RWPE2 (cell line): ENCODE measurements at regions not wholly inside any gene's neighbourhood (a gene's known extent, or its start where the extent isn't known, plus 50 kb on each side); places are given as distances from the start of the nearest gene placed in this dataset.

Experiments
- ATAC-seq: fragments of 200-7000 bp; cut with Tn5 transposase; 3 replicates; pipeline ENCODE4 v1.9.1; 2021; ENCODE audit warnings: low read depth
- DNase-seq: peaks from one replicate; pipeline ENCODE4 v3.0.0-alpha.2; 2020; ENCODE audit warnings: low spot score
- H3K27ac ChIP-seq: fragments of 450-650 bp; 2 replicates; pipeline ENCODE4 v1.5.1; 2017; ENCODE audit warnings: mild to moderate bottlenecking; ENCODE audit not compliant: poor library complexity, severe bottlenecking
- H3K27me3 ChIP-seq: fragments of 250-450 bp; sonication (Bioruptor Pico); 2 replicates; pipeline ENCODE4 v1.5.1; 2021; ENCODE audit warnings: mild to moderate bottlenecking, moderate library complexity; ENCODE audit not compliant: insufficient read depth, poor library complexity, severe bottlenecking
- H3K36me3 ChIP-seq: fragments of 250-450 bp; sonication (Bioruptor Pico); 2 replicates; pipeline ENCODE4 v1.5.1; 2020; ENCODE audit warnings: low read depth, mild to moderate bottlenecking, moderate library complexity
- H3K4me1 ChIP-seq: fragments of 250-450 bp; sonication (Bioruptor Pico); 2 replicates; pipeline ENCODE4 v1.5.1; 2021; ENCODE audit warnings: mild to moderate bottlenecking, moderate library complexity; ENCODE audit not compliant: insufficient read depth, poor library complexity, severe bottlenecking
- H3K4me3 ChIP-seq: fragments of 250-450 bp; sonication (Bioruptor Pico); 2 replicates; pipeline ENCODE4 v1.5.1; 2021; ENCODE audit warnings: mild to moderate bottlenecking, moderate library complexity; ENCODE audit not compliant: severe bottlenecking
- H3K9me3 ChIP-seq: fragments of 250-450 bp; sonication (Bioruptor Pico); 2 replicates; pipeline ENCODE4 v1.5.1; 2021; ENCODE audit warnings: mild to moderate bottlenecking, moderate library complexity; ENCODE audit not compliant: severe bottlenecking
- CTCF ChIP-seq: fragments of 450-650 bp; IDR thresholded peaks from one replicate; pipeline ENCODE4 v1.5.1; 2017; ENCODE audit warnings: mild to moderate bottlenecking, moderate library complexity; ENCODE audit not compliant: poor library complexity, severe bottlenecking

GRCh38 chr13:67410645-67411044 lies 180.5 kb upstream of the PCDH9 start:
- no peak overlapping the region for H3K27ac ChIP-seq
- DNase-seq: no peak
- TF ChIP-seq CTCF: no peak
- no peak overlapping the region for H3K4me3 ChIP-seq
- H3K4me1 ChIP-seq: peaks cover 11% of the 10 kb centered on the region
- ATAC-seq: no peak
- no peaks in the 10 kb centered on the region for H3K9me3 ChIP-seq
- no peaks in the 10 kb centered on the region for H3K27me3 ChIP-seq
- no peaks in the 10 kb centered on the region for H3K36me3 ChIP-seq

GRCh38 chr13:67408798-67409197 lies 178.7 kb upstream of the PCDH9 start:
- ATAC-seq (peak; percentile 45; the same call in 1 of the 3 replicates), DNase-seq (no peak)
- Histone ChIP-seq H3K27ac (no peak overlapping the region), H3K4me3 (no peak overlapping the region), H3K9me3 (no peaks in the 10 kb centered on the region), H3K36me3 (no peaks in the 10 kb centered on the region), H3K27me3 (no peaks in the 10 kb centered on the region), H3K4me1 (peaks cover 11% of the 10 kb centered on the region)
- TF ChIP-seq CTCF: no peak

GRCh38 chr13:67402546-67402945 lies 172.4 kb upstream of the PCDH9 start:
- Histone ChIP-seq H3K27ac (no peak overlapping the region), H3K36me3 (no peaks in the 10 kb centered on the region), H3K4me1 (no peaks in the 10 kb centered on the region), H3K27me3 (no peaks in the 10 kb centered on the region), H3K4me3 (no peak overlapping the region), H3K9me3 (no peaks in the 10 kb centered on the region)
- DNase-seq: no peak
- no peak for ATAC-seq
- no peak for TF ChIP-seq CTCF

- Histone ChIP-seq H3K27me3 (no peaks in the 10 kb centered on the region), H3K4me1 (no peaks in the 10 kb centered on the region), H3K27ac (no peak overlapping the region), H3K9me3 (no peaks in the 10 kb centered on the region), H3K36me3 (no peaks in the 10 kb centered on the region), H3K4me3 (no peak overlapping the region)
- ATAC-seq: no peak
- no peak for TF ChIP-seq CTCF
- DNase-seq: no peak
Measured at GRCh38 chr13:67395577-67395976, 165.4 kb upstream of the PCDH9 start.

GRCh38 chr13:67392014-67392413 lies 161.9 kb upstream of the PCDH9 start:
- TF ChIP-seq CTCF: no peak
- H3K4me1 ChIP-seq: no peaks in the 10 kb centered on the region
- no peak overlapping the region for H3K4me3 ChIP-seq
- H3K9me3 ChIP-seq: no peaks in the 10 kb centered on the region
- DNase-seq (no peak), ATAC-seq (no peak)
- H3K36me3 ChIP-seq: no peaks in the 10 kb centered on the region
- no peaks in the 10 kb centered on the region for H3K27me3 ChIP-seq
- H3K27ac ChIP-seq: no peak overlapping the region
